ENCODE measurements at regions not wholly inside any gene's neighbourhood (a gene's known extent, or its start where the extent isn't known, plus 50 kb on each side); places are given as distances from the start of the nearest gene placed in this dataset.

- no peaks in the 10 kb centered on the region for H3K27me3 Mint-ChIP-seq
- H3K36me3 Mint-ChIP-seq: no peaks in the 10 kb centered on the region
- H3K27ac ChIP-seq (ENCODE audit: insufficient read depth, low read length, poor library complexity, severe bottlenecking): no peak overlapping the region
- no peaks in the 10 kb centered on the region for H3K36me3 ChIP-seq (ENCODE audit: control insufficient read depth, insufficient read depth, low read length)
- H3K9me3 ChIP-seq (ENCODE audit: control insufficient read depth in 2 of 2, low read length in 2 of 2): no peaks in the 10 kb centered on the region
- H3K27ac Mint-ChIP-seq: no peak overlapping the region
- no peaks in the 10 kb centered on the region for H3K4me1 Mint-ChIP-seq
- ATAC-seq (ENCODE audit: low read depth in 2 of 2) (no peak), DNase-seq (no peak)
- no peak overlapping the region for H3K4me3 ChIP-seq (ENCODE audit: low read depth, low read length)
- no peaks in the 10 kb centered on the region for H3K27me3 ChIP-seq (ENCODE audit: control insufficient read depth, insufficient read depth, low read length)
- H3K4me3 Mint-ChIP-seq: no peak overlapping the region
- peaks cover 6 to 22% (median 9%) of the 10 kb centered on the region in 7 donors for H3K9me3 Mint-ChIP-seq
- no peaks in the 10 kb centered on the region for H3K4me1 ChIP-seq (ENCODE audit: control insufficient read depth, insufficient read depth, low read length, poor library complexity, severe bottlenecking)
Measured at GRCh38 chr5:126093718-126094117, 329.5 kb upstream of the GRAMD2B start.

- Mint-ChIP-seq H3K36me3 (no peaks in the 10 kb centered on the region), H3K4me1 (no peaks in the 10 kb centered on the region), H3K4me3 (no peak overlapping the region), H3K9me3 (peaks cover 0 to 14% (median 9%) of the 10 kb centered on the region in 7 donors), H3K27ac (no peak overlapping the region), H3K27me3 (no peaks in the 10 kb centered on the region)
- ATAC-seq (ENCODE audit: low read depth in 2 of 2) (no peak), DNase-seq (no peak)
- H3K27ac ChIP-seq (ENCODE audit: insufficient read depth, low read length, poor library complexity, severe bottlenecking): no peak overlapping the region
- no peaks in the 10 kb centered on the region for H3K36me3 ChIP-seq (ENCODE audit: control insufficient read depth, insufficient read depth, low read length)
- no peak overlapping the region for H3K4me3 ChIP-seq (ENCODE audit: low read depth, low read length)
- no peaks in the 10 kb centered on the region for H3K27me3 ChIP-seq (ENCODE audit: control insufficient read depth, insufficient read depth, low read length)
- no peaks in the 10 kb centered on the region for H3K4me1 ChIP-seq (ENCODE audit: control insufficient read depth, insufficient read depth, low read length, poor library complexity, severe bottlenecking)
- no peaks in the 10 kb centered on the region for H3K9me3 ChIP-seq (ENCODE audit: control insufficient read depth in 2 of 2, low read length in 2 of 2)
Measured at GRCh38 chr5:126094991-126095390, 328.2 kb upstream of the GRAMD2B start.

- no peaks in the 10 kb centered on the region for H3K36me3 ChIP-seq (ENCODE audit: control insufficient read depth, insufficient read depth, low read length)
- ATAC-seq (ENCODE audit: low read depth in 2 of 2): no peak
- no peak overlapping the region for H3K27ac ChIP-seq (ENCODE audit: insufficient read depth, low read length, poor library complexity, severe bottlenecking)
- H3K27me3 ChIP-seq (ENCODE audit: control insufficient read depth, insufficient read depth, low read length): no peaks in the 10 kb centered on the region
- Mint-ChIP-seq H3K36me3 (no peaks in the 10 kb centered on the region), H3K9me3 (peaks cover 0 to 11% (median 7%) of the 10 kb centered on the region in 7 donors), H3K27me3 (no peaks in the 10 kb centered on the region), H3K27ac (no peak overlapping the region), H3K4me3 (no peak overlapping the region), H3K4me1 (no peaks in the 10 kb centered on the region)
- no peak overlapping the region for H3K4me3 ChIP-seq (ENCODE audit: low read depth, low read length)
- no peaks in the 10 kb centered on the region for H3K4me1 ChIP-seq (ENCODE audit: control insufficient read depth, insufficient read depth, low read length, poor library complexity, severe bottlenecking)
- no peak for DNase-seq
- H3K9me3 ChIP-seq (ENCODE audit: control insufficient read depth in 2 of 2, low read length in 2 of 2): no peaks in the 10 kb centered on the region
Measured at GRCh38 chr5:126096442-126097006, 326.7 kb upstream of the GRAMD2B start.

GRCh38 chr5:126097876-126098275, 325.3 kb upstream of the GRAMD2B start:
- Mint-ChIP-seq H3K4me3 (peak overlapping the region in 1 of 4 donors; percentile 5), H3K9me3 (peaks cover 0 to 12% (median 5%) of the 10 kb centered on the region in 7 donors), H3K27me3 (no peaks in the 10 kb centered on the region), H3K27ac (no peak overlapping the region), H3K4me1 (no peaks in the 10 kb centered on the region), H3K36me3 (no peaks in the 10 kb centered on the region)
- no peak overlapping the region for H3K4me3 ChIP-seq (ENCODE audit: low read depth, low read length)
- no peaks in the 10 kb centered on the region for H3K4me1 ChIP-seq (ENCODE audit: control insufficient read depth, insufficient read depth, low read length, poor library complexity, severe bottlenecking)
- no peak for DNase-seq
- H3K27ac ChIP-seq (ENCODE audit: insufficient read depth, low read length, poor library complexity, severe bottlenecking): no peak overlapping the region
- no peak for ATAC-seq (ENCODE audit: low read depth in 2 of 2)
- no peaks in the 10 kb centered on the region for H3K36me3 ChIP-seq (ENCODE audit: control insufficient read depth, insufficient read depth, low read length)
- no peaks in the 10 kb centered on the region for H3K9me3 ChIP-seq (ENCODE audit: control insufficient read depth in 2 of 2, low read length in 2 of 2)
- no peaks in the 10 kb centered on the region for H3K27me3 ChIP-seq (ENCODE audit: control insufficient read depth, insufficient read depth, low read length)

- no peaks in the 10 kb centered on the region for H3K4me1 Mint-ChIP-seq
- Histone ChIP-seq H3K4me3 (ENCODE audit: low read depth, low read length) (no peak overlapping the region), H3K9me3 (ENCODE audit: control insufficient read depth in 2 of 2, low read length in 2 of 2) (no peaks in the 10 kb centered on the region), H3K4me1 (ENCODE audit: control insufficient read depth, insufficient read depth, low read length, poor library complexity, severe bottlenecking) (no peaks in the 10 kb centered on the region), H3K27me3 (ENCODE audit: control insufficient read depth, insufficient read depth, low read length) (no peaks in the 10 kb centered on the region), H3K36me3 (ENCODE audit: control insufficient read depth, insufficient read depth, low read length) (no peaks in the 10 kb centered on the region), H3K27ac (ENCODE audit: insufficient read depth, low read length, poor library complexity, severe bottlenecking) (no peak overlapping the region)
- no peak overlapping the region for H3K27ac Mint-ChIP-seq
- no peaks in the 10 kb centered on the region for H3K36me3 Mint-ChIP-seq
- ATAC-seq (ENCODE audit: low read depth in 2 of 2) (no peak), DNase-seq (no peak)
- no peaks in the 10 kb centered on the region for H3K27me3 Mint-ChIP-seq
- peaks cover 0 to 12% (median 4%) of the 10 kb centered on the region in 7 donors for H3K9me3 Mint-ChIP-seq
- peak overlapping the region in 1 of 4 donors; percentile 5 for H3K4me3 Mint-ChIP-seq
Measured at GRCh38 chr5:126098330-126099017, 324.7 kb upstream of the GRAMD2B start.

- Histone ChIP-seq H3K36me3 (ENCODE audit: control insufficient read depth, insufficient read depth, low read length) (no peaks in the 10 kb centered on the region), H3K27me3 (ENCODE audit: control insufficient read depth, insufficient read depth, low read length) (no peaks in the 10 kb centered on the region), H3K27ac (ENCODE audit: insufficient read depth, low read length, poor library complexity, severe bottlenecking) (no peak overlapping the region), H3K9me3 (ENCODE audit: control insufficient read depth in 2 of 2, low read length in 2 of 2) (no peaks in the 10 kb centered on the region), H3K4me1 (ENCODE audit: control insufficient read depth, insufficient read depth, low read length, poor library complexity, severe bottlenecking) (no peaks in the 10 kb centered on the region), H3K4me3 (ENCODE audit: low read depth, low read length) (no peak overlapping the region)
- Mint-ChIP-seq H3K27ac (no peak overlapping the region), H3K9me3 (peaks cover 0 to 12% (median 4%) of the 10 kb centered on the region in 7 donors), H3K4me1 (no peaks in the 10 kb centered on the region), H3K36me3 (no peaks in the 10 kb centered on the region), H3K27me3 (no peaks in the 10 kb centered on the region), H3K4me3 (no peak overlapping the region)
- DNase-seq (no peak), ATAC-seq (ENCODE audit: low read depth in 2 of 2) (no peak)
Measured at GRCh38 chr5:126099077-126099476, 324.1 kb upstream of the GRAMD2B start.

- DNase-seq (no peak), ATAC-seq (ENCODE audit: low read depth in 2 of 2) (no peak)
- Histone ChIP-seq H3K9me3 (ENCODE audit: control insufficient read depth in 2 of 2, low read length in 2 of 2) (no peaks in the 10 kb centered on the region), H3K4me1 (ENCODE audit: control insufficient read depth, insufficient read depth, low read length, poor library complexity, severe bottlenecking) (no peaks in the 10 kb centered on the region), H3K4me3 (ENCODE audit: low read depth, low read length) (no peak overlapping the region), H3K36me3 (ENCODE audit: control insufficient read depth, insufficient read depth, low read length) (no peaks in the 10 kb centered on the region), H3K27me3 (ENCODE audit: control insufficient read depth, insufficient read depth, low read length) (no peaks in the 10 kb centered on the region), H3K27ac (ENCODE audit: insufficient read depth, low read length, poor library complexity, severe bottlenecking) (no peak overlapping the region)
- H3K27me3 Mint-ChIP-seq: no peaks in the 10 kb centered on the region
- H3K4me3 Mint-ChIP-seq: no peak overlapping the region
- H3K36me3 Mint-ChIP-seq: no peaks in the 10 kb centered on the region
- peaks cover 0 to 12% (median 4%) of the 10 kb centered on the region in 7 donors for H3K9me3 Mint-ChIP-seq
- no peaks in the 10 kb centered on the region for H3K4me1 Mint-ChIP-seq
- H3K27ac Mint-ChIP-seq: no peak overlapping the region
Measured at GRCh38 chr5:126100767-126101166, 322.4 kb upstream of the GRAMD2B start.

- peaks cover 0 to 12% (median 4%) of the 10 kb centered on the region in 7 donors for H3K9me3 Mint-ChIP-seq
- Histone ChIP-seq H3K4me1 (ENCODE audit: control insufficient read depth, insufficient read depth, low read length, poor library complexity, severe bottlenecking) (no peaks in the 10 kb centered on the region), H3K27me3 (ENCODE audit: control insufficient read depth, insufficient read depth, low read length) (no peaks in the 10 kb centered on the region), H3K27ac (ENCODE audit: insufficient read depth, low read length, poor library complexity, severe bottlenecking) (no peak overlapping the region), H3K9me3 (ENCODE audit: control insufficient read depth in 2 of 2, low read length in 2 of 2) (no peaks in the 10 kb centered on the region), H3K4me3 (ENCODE audit: low read depth, low read length) (no peak overlapping the region), H3K36me3 (ENCODE audit: control insufficient read depth, insufficient read depth, low read length) (no peaks in the 10 kb centered on the region)
- H3K27me3 Mint-ChIP-seq: no peaks in the 10 kb centered on the region
- no peaks in the 10 kb centered on the region for H3K36me3 Mint-ChIP-seq
- ATAC-seq (ENCODE audit: low read depth in 2 of 2): no peak
- H3K27ac Mint-ChIP-seq: no peak overlapping the region
- no peak for DNase-seq
- no peaks in the 10 kb centered on the region for H3K4me1 Mint-ChIP-seq
- no peak overlapping the region for H3K4me3 Mint-ChIP-seq
Measured at GRCh38 chr5:126101901-126102300, 321.3 kb upstream of the GRAMD2B start.
